ENCODE measurements at regions not wholly inside any gene's neighbourhood (a gene's known extent, or its start where the extent isn't known, plus 50 kb on each side); places are given as distances from the start of the nearest gene placed in this dataset.

DNA sequence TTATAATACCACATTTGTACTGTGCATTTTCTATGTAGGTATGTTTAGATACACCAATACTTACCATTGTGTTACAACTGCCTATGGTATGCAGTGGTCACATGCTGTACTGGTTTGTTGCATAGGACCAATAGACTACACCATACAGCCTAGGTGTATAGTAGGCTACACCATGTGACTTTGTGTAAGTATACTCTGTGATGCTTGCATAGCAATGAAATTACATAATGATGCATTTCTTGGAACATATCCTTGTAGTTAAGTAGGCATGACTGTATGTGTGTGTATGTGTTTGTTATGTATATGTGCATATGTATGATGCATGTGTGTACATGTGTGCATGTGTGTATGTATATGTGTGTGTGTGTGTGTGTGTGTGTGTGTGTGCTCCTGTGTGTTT lies 157.6 kb downstream of the TDRD15 start:
- DNase-seq (ENCODE audit: low spot score) (no peak), ATAC-seq (no peak)

DNA sequence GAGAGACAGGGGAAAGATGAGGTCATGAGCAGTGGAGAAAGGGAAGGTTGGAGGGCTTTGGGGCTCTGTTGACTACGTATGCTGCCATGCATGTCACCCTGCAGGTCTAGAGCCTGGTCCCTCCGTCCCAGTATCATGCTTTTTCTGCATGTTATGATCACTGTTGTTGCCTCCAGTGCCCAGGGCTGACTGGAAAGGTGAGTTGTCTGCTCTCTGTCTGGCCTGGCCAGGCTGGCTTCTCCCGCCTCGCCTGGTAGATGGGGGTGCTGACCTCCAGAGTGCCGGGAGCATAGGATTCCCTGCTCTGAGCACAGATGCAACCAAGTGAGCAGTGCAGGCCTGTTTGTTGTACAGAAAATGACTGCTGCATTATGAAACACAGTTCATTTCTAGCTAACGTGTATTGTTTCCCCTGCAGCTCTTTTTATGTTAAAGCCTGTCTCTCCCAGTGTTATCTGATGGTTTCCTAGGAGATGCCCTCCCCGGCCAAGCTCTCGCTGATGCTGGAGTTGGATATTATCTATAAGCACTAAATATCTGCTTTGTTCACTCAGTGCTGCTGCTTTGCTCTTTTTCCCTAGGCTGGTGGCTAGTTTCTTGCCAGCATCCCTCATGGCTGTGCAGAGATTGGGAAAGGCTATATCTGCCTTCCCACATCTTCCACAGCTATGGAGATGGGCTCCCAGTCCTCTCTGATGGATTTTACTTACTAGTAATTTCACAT lies 158.2 kb downstream of the TDRD15 start:
- DNase-seq (ENCODE audit: low spot score) (no peak), ATAC-seq (no peak)

DNA sequence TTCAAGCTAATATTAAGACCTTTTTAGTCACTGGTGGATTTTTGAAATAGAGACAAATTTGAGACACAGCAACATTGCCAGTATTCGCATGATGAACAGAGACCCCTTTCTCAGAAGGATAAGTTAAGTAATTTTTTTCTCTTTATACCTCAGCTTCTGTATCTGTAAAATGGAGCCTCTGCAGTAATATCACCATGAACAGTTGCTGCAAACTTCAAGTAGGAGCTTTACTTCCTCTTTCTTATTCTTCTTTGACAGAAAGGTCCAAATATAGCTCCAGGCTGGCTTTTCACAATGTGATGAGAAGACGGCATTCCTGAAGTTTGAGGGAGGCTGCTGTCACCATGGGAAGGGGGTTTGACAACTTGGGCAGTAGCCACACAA lies 158.7 kb downstream of the TDRD15 start:
- DNase-seq (ENCODE audit: low spot score) (no peak), ATAC-seq (no peak)

DNA sequence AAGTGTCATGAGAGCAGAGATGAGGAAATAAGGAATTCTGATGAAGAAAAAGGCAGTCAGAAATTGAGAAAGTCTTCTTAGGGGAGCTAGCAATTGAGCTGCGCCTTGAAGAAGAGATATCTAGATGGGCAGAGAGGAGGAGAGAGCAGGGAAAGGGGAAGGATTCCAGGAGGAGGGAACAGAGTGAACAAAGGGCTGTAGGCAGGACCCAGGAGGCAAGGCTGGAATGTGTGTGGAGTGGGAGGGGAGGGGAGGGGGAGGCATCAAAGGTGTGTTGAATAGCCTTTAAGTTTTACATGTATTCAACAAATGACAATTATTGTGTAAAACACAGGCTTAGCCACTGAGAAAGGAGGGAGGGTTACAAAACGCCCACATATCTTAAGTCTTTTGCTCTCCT lies 164.5 kb downstream of the TDRD15 start:
- ATAC-seq (no peak), DNase-seq (ENCODE audit: low spot score) (no peak)

DNA sequence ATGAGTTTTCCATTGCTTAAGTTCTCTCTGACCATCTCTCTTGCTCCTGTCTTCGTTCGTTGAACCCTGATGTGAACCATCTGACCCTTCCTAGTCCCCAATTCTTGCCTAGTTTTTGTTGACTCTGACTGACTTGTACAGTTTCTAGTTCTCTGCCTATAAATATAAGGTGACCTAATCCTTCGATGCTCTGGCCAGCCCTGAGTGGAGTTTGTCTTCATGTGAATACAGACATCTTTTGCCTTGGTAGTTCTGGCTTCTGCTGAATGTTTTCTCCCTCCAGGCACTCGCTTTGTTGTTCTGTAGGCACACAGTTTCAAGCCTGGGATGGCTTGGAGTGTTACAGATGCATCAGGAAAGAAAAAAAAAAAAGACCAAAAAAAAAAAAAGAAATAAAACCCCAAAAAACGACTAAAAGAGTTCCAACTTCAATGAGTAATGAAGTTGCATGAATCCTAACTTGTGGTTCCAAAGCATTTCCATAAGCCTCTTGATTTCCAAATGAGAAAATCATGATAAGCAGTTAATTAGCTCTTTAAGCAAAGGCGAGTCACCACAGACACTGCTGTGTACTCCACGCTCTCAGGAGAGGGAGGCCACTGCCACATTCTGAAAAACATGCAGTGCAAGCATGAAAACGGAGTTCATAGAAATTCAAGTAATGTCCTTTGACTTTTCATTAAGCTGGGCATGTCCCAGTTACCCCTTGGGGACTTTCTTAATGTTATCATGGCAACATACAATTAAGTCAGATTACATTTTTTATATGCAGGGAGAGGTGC lies 165.2 kb downstream of the TDRD15 start:
- ATAC-seq (no peak), DNase-seq (ENCODE audit: low spot score) (no peak)

DNA sequence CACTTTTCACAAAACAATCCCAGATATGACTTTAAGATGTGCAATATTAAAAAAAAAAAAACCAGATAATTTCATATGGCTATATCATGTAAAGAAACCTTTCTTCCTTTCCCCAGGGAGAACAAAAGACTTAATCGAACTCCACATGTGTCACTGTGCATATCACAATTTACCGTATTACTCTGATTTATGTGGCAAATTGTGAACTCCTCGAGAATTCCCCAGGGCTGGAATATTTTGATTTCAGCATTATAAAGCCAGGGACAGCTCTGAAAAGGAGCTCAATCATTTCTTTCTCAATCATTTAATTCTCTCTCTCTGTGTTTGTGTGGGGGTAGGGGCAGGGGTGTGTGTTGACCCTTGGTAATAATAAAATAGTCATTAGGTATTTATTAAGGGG lies 165.8 kb downstream of the TDRD15 start:
- no peak for ATAC-seq
- no peak for DNase-seq (ENCODE audit: low spot score)

DNA sequence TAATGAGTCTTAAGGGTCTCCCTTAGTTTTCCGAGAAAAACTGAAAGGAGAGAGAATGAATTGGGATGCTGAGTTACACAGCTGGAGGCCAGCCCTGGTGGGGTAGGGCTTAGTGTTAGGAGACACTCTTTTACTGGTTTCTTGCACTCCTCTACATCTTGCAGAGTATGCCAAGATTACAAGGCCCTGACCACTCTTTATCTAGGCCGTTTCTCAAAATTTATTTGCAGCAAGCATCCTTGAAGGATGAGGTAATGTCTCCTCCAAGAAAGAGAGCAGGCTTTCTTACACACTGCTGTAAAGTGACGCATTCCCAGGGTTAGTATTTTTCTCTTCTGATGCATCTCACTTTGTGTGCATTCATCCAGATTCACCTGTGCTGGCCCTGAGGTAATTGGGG lies 166.2 kb downstream of the TDRD15 start:
- DNase-seq (ENCODE audit: low spot score) (no peak), ATAC-seq (no peak)

DNA sequence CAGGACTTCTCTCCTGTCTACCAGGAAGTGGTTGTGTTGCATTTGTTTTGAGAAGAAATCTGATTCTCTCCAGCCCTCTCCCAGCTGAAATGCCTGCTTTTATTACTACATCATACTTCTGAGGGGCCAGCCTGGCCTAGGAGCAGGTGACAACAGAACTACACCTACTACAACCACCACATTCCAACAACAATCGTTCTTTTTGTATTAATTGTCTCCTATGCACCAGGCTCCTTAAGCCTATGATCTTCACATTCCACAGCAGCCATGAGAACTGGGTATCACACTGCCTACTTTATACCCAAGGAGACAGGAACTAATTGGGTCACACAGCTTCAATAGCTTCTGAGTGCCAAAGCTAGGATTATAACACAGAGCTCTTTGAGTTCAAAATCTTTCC lies 167.7 kb downstream of the TDRD15 start:
- no peak for DNase-seq (ENCODE audit: low spot score)
- no peak for ATAC-seq

DNA sequence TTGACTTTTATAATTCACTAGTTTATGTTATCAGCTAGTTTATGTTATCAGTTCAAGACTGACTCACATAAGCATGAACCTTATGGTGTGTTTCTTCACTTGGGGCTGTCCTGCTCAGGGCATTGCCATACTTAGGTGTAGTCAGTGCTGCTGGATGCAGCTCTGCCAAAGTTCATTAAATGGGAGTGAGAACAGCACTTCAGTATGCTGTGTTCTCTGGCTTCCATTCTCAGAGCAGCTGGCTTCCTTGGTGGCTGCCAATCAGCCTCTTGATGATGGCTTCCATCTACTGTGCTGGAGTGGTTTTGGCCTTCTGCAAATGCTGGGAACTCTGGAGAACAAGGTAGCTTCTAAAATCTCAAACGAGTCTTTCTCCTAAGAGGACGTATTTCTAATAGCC lies 170.7 kb downstream of the TDRD15 start:
- no peak for ATAC-seq
- no peak for DNase-seq (ENCODE audit: low spot score)

DNA sequence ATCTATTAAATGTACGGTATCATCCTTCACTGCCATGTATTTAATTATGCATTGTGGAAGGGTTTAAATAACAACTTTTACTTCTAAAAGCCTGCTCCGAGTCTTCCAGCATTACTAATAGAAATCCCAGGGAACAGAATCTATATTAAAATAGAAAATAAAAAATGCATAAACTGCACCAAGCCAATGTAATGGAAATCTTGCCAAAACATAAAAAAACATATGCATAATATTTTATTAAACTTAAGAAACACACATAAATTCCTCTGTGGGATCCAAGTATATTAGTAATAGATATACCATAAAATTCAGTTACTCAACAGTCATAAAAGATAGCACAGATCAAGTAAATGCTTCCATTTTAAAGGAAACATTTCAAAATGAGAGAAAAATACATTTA lies 175.6 kb downstream of the TDRD15 start:
- ATAC-seq (no peak), DNase-seq (ENCODE audit: low spot score) (no peak)

DNA sequence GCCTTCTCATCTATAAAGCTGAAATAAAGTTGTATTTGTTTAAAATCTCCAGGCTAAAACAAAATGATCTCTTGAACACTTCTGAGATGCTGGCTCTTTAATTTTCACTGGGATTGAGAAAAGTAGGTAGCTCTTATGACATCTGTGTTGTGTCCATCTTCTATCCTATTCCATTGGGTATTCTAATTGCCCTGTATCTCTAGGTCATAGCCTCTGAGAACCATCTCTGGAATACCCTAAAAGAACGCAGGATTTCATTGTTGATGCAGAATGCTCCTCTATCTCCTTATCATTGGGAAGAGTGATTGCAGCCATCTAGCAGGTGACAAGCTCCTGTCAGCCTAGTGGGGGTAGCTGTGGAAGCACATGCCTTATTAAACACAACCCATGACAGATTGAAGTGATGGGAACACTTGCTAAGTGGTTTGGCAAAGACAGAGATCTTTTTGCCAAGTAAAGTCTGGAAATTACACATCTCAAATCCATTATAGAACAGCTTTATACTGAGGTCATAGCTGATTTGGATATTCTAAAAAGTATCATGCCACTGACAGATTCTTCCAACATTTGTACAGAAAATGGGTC lies 178.2 kb downstream of the TDRD15 start:
- DNase-seq (ENCODE audit: low spot score): no peak
- no peak for ATAC-seq

DNA sequence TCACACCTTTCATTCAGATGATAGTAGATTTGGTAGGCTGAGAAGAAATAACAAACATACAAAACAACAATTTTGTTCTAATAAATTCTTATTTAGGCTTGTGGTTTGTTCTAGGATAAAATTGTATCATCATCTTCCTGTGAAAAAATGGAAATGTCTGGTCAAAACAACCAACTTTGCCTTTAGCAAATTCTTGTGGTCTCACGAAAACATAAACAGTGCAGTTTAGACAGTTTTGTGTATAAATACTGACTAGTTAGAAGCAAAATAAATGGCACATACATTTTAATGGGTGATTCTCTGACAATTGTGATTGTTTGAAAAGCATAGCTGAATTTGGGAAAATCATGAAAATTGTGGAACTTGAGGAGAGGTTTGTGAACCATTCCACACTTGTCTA lies 180.1 kb downstream of the TDRD15 start:
- no peak for ATAC-seq
- DNase-seq (ENCODE audit: low spot score): no peak

DNA sequence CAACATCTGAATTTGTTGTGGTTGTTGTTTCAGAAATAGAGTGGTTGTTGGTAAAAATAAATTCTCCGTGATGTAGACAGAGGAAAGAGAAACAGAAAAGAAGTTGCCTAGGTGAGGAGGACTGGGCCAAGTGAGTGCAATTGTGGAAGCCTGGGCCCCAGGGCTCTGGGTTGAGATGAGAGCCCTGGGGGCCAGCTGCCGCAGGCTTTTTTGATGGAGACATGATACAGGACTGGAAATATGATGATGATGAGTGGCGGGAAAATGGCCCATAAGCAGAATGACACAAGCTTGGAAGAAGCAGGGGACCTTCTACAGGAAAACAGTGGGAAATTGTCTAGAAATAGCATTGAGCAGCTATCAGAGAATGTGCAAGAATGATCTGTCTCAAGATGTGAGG lies 181.8 kb downstream of the TDRD15 start:
- ATAC-seq (no peak), DNase-seq (ENCODE audit: low spot score) (no peak)

DNA sequence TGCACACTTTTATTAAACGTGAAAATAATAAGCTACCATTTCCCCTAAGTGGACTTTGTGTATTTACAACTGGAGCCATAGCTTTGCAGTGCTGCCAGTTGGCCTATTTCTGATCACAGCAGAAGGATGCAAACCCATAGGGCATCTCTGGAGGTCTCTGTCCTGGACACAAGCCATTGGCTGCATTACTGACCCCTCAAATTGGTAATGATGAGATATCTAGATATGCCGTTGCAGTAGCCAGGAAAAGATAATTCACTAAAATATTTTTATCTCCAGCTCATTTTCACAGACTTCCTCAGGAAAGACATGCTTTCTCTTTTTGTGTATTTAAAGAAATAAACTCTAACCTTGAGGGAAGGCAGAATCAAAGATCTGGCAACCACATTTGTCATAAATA lies 182.5 kb downstream of the TDRD15 start:
- ATAC-seq: no peak
- DNase-seq (ENCODE audit: low spot score): no peak

DNA sequence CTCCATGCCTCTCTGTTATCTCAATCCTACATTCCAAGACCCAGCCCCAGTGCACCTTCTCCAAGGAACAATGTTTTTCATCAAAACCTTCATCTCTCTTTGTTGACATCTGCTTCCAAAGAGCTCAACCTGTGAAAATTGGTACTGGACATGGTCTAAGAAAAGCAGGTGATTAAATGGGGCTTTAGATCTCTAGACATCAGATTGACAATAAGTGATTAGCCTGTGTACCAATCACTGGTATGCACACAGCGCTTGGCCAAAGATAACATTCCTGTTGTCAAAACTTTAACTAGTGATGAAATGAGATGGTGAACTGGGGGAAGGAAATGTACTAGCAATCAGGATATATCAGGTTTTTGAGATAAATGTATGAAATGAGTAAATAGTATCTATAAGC lies 183.3 kb downstream of the TDRD15 start:
- DNase-seq (ENCODE audit: low spot score): no peak
- no peak for ATAC-seq

DNA sequence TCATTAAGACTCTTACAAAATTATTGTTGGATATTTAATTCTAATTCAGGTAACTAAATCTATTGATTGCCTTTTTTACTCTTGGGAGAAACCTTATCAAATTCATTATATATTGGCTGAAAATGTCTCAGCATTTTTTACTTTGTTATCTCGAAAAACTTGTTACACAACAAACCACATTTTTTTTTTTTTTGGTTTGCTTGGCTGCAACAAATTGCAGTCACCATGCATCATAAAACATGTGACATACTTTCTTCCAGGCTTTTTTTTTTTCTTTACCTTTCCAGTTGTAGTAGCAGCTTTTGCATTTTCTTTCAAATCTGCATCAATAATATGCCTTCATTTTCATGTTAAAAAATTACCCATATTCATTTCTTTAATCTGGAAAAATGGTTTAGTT lies 186.7 kb downstream of the TDRD15 start:
- no peak for DNase-seq (ENCODE audit: low spot score)

DNA sequence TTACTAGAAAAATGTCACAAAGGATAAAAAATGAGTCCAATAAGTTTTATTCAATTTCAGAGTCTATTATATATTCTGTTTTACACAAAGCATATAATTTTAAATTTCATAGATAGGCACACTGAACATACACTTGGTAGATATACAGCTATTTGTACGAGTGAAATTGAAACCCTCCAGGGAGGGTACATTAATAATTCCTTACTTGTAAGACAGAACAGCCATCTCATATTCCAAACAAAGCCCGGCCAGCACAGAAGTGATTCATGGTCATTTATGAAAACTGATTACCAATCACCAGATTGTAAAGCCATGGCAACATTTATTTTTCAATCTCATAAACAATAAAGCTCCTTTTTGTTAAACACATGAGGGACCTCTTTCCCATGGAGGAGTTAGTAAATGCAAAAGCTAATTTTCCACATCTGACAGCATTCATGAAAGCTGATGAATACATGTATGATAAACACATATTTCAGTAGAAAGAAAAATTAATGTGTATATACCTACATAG lies 190.6 kb downstream of the TDRD15 start:
- DNase-seq (ENCODE audit: low spot score) (no peak), ATAC-seq (no peak)

More for the DNA sequence above, 186.7 kb downstream of the TDRD15 start:
- no peak for ATAC-seq

DNA sequence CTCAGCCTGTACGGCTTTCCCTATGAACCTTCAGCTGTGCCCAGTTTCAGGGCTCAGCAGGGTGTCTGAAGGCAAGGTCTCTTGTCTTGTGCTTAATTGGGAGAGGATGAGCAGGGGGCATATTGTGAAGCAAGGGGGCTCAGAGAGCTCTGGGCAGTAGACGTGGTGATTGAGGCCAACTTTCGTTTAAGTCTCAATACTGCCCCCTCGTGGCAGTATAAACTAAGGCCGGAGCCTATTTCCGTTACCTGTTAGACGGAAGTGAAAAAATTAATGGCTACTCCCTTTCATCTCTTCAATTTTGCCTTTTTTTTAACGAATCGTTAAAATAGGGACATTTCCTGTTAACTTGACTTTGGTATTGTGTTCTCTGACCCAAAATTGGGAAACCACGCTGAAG lies 193.4 kb downstream of the TDRD15 start:
- no peak for DNase-seq (ENCODE audit: low spot score)
- ATAC-seq: peak; percentile 81

DNA sequence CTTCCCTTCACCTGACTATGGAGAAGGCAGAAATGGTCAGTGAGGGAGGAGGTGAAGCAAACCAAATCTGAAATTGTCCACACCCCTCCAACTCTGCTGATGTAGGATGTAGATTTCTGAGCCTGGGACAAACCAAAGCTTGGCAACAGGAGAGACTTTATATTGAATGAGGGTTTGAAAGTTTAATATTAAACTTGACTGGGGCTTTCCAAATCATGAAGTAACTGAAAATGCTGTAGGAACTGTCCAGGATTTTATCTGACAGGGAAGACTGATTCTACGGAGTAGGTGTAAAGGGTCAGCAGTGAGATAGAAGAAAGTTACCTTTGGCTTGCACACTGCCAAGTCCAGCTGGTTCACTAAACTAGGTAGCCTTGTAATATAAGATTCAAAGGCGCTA lies 194.5 kb downstream of the TDRD15 start:
- DNase-seq (ENCODE audit: low spot score) (no peak), ATAC-seq (peak; percentile 84)

DNA sequence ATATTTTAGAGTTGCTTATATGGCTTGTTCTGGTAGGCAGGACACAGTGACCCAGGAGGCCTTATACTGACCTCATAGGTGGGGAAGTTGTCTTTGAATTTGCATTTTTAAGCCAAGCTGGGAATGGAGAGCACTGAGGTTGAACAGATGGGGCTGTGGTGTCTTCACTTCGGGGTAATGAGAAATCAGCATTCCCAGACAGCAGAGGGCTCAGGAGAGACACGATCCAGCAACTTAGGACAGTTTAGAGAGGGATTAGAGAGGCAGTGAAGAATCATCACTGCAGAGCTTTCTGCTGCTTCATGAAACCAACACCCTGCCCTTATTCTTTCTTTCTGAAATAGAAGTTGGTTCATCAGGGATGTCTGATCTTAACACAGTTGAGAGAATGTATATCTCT lies 202.4 kb downstream of the TDRD15 start:
- no peak for ATAC-seq

DNA sequence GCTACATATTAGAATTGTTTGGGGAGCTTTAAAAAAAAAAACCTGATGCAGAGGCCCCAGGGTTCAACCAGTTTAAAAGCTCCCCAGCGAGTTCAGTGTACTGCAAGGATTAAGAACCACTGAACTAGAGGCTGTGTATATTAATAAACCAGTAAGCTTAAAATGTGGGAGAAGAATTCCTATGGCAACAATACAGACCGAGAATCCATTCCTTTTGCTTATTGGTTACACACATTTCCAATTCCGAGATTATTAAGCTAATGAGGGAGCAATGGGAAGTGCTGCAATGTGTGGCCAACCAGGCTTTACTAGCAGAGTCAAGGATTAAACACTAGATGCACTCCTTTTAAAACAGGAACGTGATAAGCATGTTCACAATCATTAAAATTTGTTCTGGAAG lies 204.4 kb downstream of the TDRD15 start:
- ATAC-seq: no peak
- DNase-seq (ENCODE audit: low spot score): no peak

More for the DNA sequence above, 202.4 kb downstream of the TDRD15 start:
- DNase-seq (ENCODE audit: low spot score): no peak

DNA sequence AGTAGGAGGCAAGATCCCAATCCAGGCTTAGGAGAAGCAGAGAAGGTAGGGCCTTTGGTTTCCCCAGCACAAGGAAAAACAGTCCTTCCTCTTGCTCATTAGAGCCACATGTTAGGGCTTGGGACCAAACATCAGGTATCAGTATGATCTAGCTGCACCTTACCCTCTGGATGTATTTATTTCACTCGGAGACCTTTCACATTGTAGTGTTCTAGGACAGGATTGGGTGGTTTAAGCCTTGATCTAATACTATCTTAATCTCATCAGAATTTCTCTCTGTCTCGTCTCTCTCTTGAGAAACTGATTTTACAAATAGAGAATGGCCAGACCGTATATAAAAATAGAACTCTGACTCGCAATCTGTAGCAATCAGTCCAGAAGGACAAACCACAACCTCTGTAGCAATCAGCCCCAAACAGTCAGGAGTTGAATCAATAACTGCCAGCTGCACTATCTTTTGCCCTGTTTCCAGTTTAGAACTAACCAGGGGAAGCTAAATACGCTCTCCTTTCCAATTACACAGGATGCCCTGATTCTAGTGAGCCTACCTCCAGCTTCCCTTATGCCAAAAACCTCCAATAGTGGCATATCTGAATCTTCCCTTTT lies 207.1 kb downstream of the TDRD15 start:
- DNase-seq (ENCODE audit: low spot score) (peak; percentile 52), ATAC-seq (peak; percentile 94)
